ENCODE measurements at regions not wholly inside any gene's neighbourhood (a gene's known extent, or its start where the extent isn't known, plus 50 kb on each side); places are given as distances from the start of the nearest gene placed in this dataset.

DNA sequence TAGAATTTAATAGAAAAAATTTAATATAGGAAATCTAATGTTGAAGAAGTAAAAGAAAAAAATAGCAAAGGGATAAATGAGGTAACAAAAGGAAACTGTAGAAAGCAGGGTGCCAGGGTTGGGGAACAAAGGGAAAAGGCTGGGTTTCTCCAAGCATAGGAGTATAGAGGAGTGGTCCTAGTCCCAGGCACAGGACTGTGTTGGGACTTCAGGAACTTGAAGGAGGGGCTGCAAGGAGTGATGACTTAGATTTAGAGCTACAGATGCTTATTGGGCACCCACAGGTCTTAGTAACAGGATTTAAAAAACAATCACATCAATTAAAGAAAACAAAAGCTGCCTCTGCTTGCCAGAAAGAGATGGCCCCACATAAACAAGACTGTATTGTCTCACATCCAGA lies 396.5 kb upstream of the TNC start:
- TF ChIP-seq, protein P1, sequence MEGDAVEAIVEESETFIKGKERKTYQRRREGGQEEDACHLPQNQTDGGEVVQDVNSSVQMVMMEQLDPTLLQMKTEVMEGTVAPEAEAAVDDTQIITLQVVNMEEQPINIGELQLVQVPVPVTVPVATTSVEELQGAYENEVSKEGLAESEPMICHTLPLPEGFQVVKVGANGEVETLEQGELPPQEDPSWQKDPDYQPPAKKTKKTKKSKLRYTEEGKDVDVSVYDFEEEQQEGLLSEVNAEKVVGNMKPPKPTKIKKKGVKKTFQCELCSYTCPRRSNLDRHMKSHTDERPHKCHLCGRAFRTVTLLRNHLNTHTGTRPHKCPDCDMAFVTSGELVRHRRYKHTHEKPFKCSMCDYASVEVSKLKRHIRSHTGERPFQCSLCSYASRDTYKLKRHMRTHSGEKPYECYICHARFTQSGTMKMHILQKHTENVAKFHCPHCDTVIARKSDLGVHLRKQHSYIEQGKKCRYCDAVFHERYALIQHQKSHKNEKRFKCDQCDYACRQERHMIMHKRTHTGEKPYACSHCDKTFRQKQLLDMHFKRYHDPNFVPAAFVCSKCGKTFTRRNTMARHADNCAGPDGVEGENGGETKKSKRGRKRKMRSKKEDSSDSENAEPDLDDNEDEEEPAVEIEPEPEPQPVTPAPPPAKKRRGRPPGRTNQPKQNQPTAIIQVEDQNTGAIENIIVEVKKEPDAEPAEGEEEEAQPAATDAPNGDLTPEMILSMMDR (IDR thresholded peaks at IDR 0.05), result no peak
- no peak for TF ChIP-seq POLR2A (IDR thresholded peaks at IDR 0.05)
- no peak for TF ChIP-seq EP300 (IDR thresholded peaks at IDR 0.05)

Measured in tibial nerve (tissue), 4 donors.